B cell (primary cell): ENCODE measurements at regions not wholly inside any gene's neighbourhood (a gene's known extent, or its start where the extent isn't known, plus 50 kb on each side); places are given as distances from the start of the nearest gene placed in this dataset.

Experiments
- CTCF ChIP-seq: fragments of 200-600 bp; IDR thresholded peaks from one replicate; pipeline ENCODE4 v1.8.0; 2022; ENCODE audit warnings: antibody characterized with exemption, mild to moderate bottlenecking
- EZH2 ChIP-seq: IDR thresholded peaks from 2 replicates; pipeline ENCODE4 v1.6.1; 2012; ENCODE audit warnings: borderline replicate concordance, low read depth, mild to moderate bottlenecking, moderate library complexity, low read length; ENCODE audit not compliant: insufficient read depth, poor library complexity, severe bottlenecking

GRCh38 chr3:992871-993270 lies 100.0 kb upstream of the CNTN6 start:
- TF ChIP-seq CTCF (no peak), EZH2 (no peak)
